Peyer's patch (tissue), 4 donors: ENCODE measurements at regions not wholly inside any gene's neighbourhood (a gene's known extent, or its start where the extent isn't known, plus 50 kb on each side); places are given as distances from the start of the nearest gene placed in this dataset.

ENCODE experiments used
- DNase-seq, 3 donors: peaks; one replicate each; pipeline ENCODE4 v3.0.0-alpha.2; 2017 to 2019
- H3K27ac ChIP-seq, 4 donors: fragments of 200-600 bp; sonication (generic); one replicate each; pipeline ENCODE4 v1.5.1; 2016 to 2019
- H3K27me3 ChIP-seq, 2 donors: fragments of 200-600 bp; sonication (generic); one replicate each; pipeline ENCODE4 v1.5.1; 2019
- H3K36me3 ChIP-seq, 3 donors: fragments of 200-600 bp; sonication (generic); one replicate each; pipeline ENCODE4 v1.5.1; 2016 to 2019
- H3K4me1 ChIP-seq, 4 donors: fragments of 200-600 bp; sonication (generic); one replicate each; pipeline ENCODE4 v1.5.1; 2016 to 2019
- H3K4me3 ChIP-seq, 4 donors: fragments of 200-600 bp; sonication (generic); 1 replicate in 3 of 4; 2 replicates in 1 of 4; pipeline ENCODE4 v1.5.1; 2016 to 2019; ENCODE audit warnings: mild to moderate bottlenecking in 1 of 4
- H3K9me3 ChIP-seq, 4 donors: fragments of 200-600 bp; sonication (generic); one replicate each; pipeline ENCODE4 v1.5.1; 2016 to 2019; ENCODE audit warnings: mild to moderate bottlenecking in 1 of 4
- POLR2A ChIP-seq, 2 donors: fragments of 450-650 bp; IDR thresholded peaks; one replicate each; pipeline ENCODE4 v1.5.1; 2017; ENCODE audit warnings: antibody characterized with exemption in 2 of 2, mild to moderate bottlenecking in 2 of 2, moderate library complexity in 2 of 2
- TF ChIP-seq, protein P1 (sequence below), 6 experiments: fragments of 450-650 bp in 4 of 6; fragments of 200-600 bp in 2 of 6; sonication (generic) in 1 of 6; IDR thresholded peaks; one replicate each; pipeline ENCODE4 v1.5.1; 2017 to 2019; ENCODE audit warnings: antibody characterized with exemption in 6 of 6, mild to moderate bottlenecking in 3 of 6, moderate library complexity in 1 of 6

DNA sequence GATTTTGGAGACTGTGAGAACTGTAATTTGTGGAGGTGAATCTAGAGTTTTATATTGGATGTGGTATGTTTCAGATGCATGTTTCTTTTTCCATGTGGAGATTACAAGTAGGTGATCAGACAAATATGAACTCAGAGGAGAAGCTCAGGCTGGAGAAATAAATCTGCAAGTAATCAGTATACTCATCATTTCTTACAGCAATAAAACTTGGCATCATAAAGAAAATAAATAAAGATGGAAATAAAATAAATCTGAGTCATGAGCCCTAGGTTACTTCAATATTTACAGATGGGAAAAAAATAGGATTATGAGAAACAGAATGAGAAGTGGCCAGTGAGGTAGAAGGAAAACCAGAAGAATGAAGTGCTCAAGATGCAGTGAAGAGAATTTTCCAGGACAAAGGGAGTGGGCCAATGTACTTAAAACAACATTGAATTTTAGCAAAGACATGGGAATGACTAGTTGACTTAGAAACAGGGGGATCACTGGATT is 453.8 kb downstream of the DSC3 start:
- TF ChIP-seq POLR2A (IDR thresholded peaks at IDR 0.05), result no peak
- TF ChIP-seq, protein P1, sequence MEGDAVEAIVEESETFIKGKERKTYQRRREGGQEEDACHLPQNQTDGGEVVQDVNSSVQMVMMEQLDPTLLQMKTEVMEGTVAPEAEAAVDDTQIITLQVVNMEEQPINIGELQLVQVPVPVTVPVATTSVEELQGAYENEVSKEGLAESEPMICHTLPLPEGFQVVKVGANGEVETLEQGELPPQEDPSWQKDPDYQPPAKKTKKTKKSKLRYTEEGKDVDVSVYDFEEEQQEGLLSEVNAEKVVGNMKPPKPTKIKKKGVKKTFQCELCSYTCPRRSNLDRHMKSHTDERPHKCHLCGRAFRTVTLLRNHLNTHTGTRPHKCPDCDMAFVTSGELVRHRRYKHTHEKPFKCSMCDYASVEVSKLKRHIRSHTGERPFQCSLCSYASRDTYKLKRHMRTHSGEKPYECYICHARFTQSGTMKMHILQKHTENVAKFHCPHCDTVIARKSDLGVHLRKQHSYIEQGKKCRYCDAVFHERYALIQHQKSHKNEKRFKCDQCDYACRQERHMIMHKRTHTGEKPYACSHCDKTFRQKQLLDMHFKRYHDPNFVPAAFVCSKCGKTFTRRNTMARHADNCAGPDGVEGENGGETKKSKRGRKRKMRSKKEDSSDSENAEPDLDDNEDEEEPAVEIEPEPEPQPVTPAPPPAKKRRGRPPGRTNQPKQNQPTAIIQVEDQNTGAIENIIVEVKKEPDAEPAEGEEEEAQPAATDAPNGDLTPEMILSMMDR (IDR thresholded peaks at IDR 0.05), result no peak
- no peaks in the 10 kb centered on the region for H3K4me1 ChIP-seq
- no peaks in the 10 kb centered on the region for H3K27me3 ChIP-seq
- no peaks in the 10 kb centered on the region for H3K36me3 ChIP-seq
- H3K9me3 ChIP-seq, result no peaks in the 10 kb centered on the region
- no peak overlapping the region for H3K4me3 ChIP-seq
- DNase-seq, result no peak
- H3K27ac ChIP-seq, result no peak overlapping the region

DNA sequence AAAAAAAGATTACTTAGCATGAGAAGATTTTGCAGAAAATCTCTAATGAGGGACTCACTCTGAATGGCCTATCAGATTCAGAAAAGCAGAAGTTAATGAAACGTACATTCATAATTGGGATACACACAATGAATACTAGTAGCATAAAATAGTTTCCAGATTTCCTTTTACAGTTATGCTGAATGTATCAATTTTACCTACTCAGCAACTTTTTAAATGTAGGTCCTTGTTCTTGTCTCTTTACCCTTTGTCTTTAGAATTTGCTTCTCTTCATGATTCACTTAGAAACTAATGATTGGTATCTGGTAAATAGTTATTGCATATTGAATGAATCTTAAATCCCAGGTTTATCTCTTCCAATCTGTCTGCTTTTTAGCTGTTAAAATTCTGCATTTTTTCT is 458.8 kb downstream of the DSC3 start:
- H3K27ac ChIP-seq, result no peak overlapping the region
- no peak for DNase-seq
- H3K9me3 ChIP-seq, result no peaks in the 10 kb centered on the region
- no peaks in the 10 kb centered on the region for H3K27me3 ChIP-seq
- no peaks in the 10 kb centered on the region for H3K4me1 ChIP-seq
- no peak overlapping the region for H3K4me3 ChIP-seq
- TF ChIP-seq, protein P1 (IDR thresholded peaks at IDR 0.05), result no peak
- TF ChIP-seq POLR2A (IDR thresholded peaks at IDR 0.05), result no peak
- no peaks in the 10 kb centered on the region for H3K36me3 ChIP-seq

DNA sequence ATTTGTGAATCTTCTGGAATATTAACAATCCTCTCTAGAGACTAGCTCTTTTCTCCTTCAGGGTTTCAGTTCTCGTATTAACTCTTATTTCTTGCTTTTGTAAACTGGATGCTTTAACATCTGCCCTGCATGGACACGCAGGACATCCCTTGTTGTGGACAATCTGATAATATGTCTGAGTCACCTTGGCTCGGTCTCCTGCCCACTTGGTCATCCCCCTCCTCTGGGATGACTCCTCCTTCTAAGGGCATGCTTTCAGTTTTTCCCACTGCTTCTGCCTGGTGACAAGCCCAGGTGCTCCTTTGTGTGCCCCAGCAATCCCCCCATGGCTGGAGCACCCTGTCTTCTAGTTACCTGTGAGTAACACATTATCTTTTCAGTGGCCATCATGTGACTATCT is 460.5 kb downstream of the DSC3 start:
- Histone ChIP-seq H3K4me3 (no peak overlapping the region), H3K4me1 (no peaks in the 10 kb centered on the region), H3K27ac (no peak overlapping the region), H3K9me3 (no peaks in the 10 kb centered on the region), H3K27me3 (no peaks in the 10 kb centered on the region), H3K36me3 (no peaks in the 10 kb centered on the region)
- TF ChIP-seq, protein P1 (IDR thresholded peaks at IDR 0.05), result no peak
- no peak for TF ChIP-seq POLR2A (IDR thresholded peaks at IDR 0.05)
- no peak for DNase-seq

DNA sequence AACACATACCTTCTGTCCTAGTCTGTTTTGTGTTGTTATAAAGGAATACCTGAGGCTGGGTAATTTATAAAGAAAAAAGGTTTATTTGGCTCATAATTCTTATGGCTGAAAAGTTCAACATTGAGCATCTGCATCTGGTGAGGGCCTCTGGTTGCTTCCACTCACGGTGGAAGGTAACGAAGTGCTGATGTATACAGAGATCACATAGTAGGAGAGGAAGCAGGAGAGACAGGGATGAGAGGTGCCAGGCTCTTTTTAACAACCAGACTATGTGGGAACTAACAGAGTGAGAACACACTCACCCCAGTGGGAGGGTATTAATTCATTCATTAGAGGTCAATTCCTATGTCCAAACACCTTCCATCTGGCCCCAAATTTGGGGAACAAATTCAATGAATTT is 463.8 kb downstream of the DSC3 start:
- H3K27ac ChIP-seq, result no peak overlapping the region
- TF ChIP-seq POLR2A (IDR thresholded peaks at IDR 0.05), result no peak
- TF ChIP-seq, protein P1 (IDR thresholded peaks at IDR 0.05), result no peak
- H3K36me3 ChIP-seq, result no peaks in the 10 kb centered on the region
- no peaks in the 10 kb centered on the region for H3K9me3 ChIP-seq
- no peak overlapping the region for H3K4me3 ChIP-seq
- DNase-seq, result no peak
- H3K27me3 ChIP-seq, result no peaks in the 10 kb centered on the region
- H3K4me1 ChIP-seq, result no peaks in the 10 kb centered on the region

DNA sequence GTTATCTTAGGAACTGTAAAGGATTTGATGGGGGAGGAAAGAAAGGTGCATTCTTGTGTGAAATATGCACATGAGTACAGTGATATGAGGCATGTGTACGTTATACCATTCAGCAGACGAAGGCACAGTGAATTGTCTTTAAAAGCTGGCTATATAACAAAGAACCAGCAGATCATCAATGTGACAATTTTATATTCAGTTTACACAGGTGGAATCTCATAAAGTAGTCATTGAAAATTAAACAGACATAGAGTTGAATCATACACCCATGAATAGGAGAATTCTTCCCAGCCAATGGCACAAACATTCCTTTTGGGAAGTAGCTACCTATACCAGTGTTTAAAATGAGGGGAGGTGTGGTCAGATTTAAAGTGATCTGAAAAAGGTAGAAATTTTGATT is 470.3 kb downstream of the DSC3 start:
- no peak for DNase-seq
- H3K27me3 ChIP-seq, result no peaks in the 10 kb centered on the region
- no peaks in the 10 kb centered on the region for H3K4me1 ChIP-seq
- H3K9me3 ChIP-seq, result no peaks in the 10 kb centered on the region
- H3K27ac ChIP-seq, result no peak overlapping the region
- no peak for TF ChIP-seq POLR2A (IDR thresholded peaks at IDR 0.05)
- TF ChIP-seq, protein P1 (IDR thresholded peaks at IDR 0.05), result no peak
- no peak overlapping the region for H3K4me3 ChIP-seq
- no peaks in the 10 kb centered on the region for H3K36me3 ChIP-seq

DNA sequence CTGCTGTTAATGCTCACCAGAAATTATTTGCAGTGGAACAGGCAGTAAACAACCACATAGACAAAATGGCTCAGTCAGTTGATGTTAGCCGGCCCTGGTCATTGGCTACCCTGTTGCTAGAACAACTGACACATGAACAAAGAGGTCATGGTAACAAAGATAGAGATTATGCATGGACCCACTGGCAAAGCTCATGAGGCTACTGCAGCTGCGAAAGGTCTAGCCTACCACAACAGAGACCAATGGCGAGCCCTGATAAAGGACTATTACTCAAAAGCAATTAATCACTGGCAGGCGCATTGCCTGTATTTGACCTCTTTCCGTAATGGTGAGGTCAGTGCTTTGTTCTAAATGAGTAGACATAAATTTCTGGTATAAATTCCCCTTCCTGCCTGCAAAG is 474.2 kb downstream of the DSC3 start:
- Histone ChIP-seq H3K27ac (no peak overlapping the region), H3K27me3 (no peaks in the 10 kb centered on the region), H3K4me3 (no peak overlapping the region), H3K4me1 (no peaks in the 10 kb centered on the region), H3K9me3 (no peaks in the 10 kb centered on the region), H3K36me3 (no peaks in the 10 kb centered on the region)
- TF ChIP-seq POLR2A (IDR thresholded peaks at IDR 0.05), result no peak
- TF ChIP-seq, protein P1 (IDR thresholded peaks at IDR 0.05), result no peak
- no peak for DNase-seq
